ENCODE measurements at regions not wholly inside any gene's neighbourhood (a gene's known extent, or its start where the extent isn't known, plus 50 kb on each side); places are given as distances from the start of the nearest gene placed in this dataset.

DNA sequence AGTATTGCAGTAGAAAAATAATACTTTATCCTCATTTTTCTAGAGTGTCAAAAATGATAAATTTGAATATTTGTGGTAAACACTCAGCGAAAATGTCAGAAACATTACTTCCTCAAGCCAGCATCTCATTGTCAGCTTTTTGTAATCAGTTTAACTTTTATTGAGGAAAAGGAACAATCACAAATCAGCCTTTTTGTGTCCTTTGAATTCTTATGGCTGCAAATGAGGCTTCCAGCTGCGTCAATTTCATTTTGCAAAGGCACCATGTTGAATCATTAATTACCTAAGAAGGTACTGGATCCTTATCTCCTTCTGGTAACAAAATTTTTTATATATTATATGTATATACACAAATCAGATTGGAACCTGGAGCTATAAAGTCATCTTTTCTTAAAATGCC is 442.6 kb upstream of the CPEB2 start:
- Histone ChIP-seq H3K9me3 (ENCODE audit: control insufficient read depth in 4 of 4, low read length in 3 of 4) (peaks cover 0 to 1% (median 0%) of the 10 kb centered on the region in 4 donors), H3K4me1 (ENCODE audit: control insufficient read depth in 4 of 4, insufficient read depth in 4 of 4, low read length in 3 of 4) (no peaks in the 10 kb centered on the region), H3K9ac (ENCODE audit: low read depth in 1 of 2, low read length in 2 of 2) (no peak overlapping the region), H3K4me3 (ENCODE audit: low read depth in 1 of 3, low read length in 3 of 3) (no peak overlapping the region), H3K36me3 (ENCODE audit: control insufficient read depth in 4 of 4, insufficient read depth in 3 of 4, low read depth in 1 of 4, low read length in 3 of 4) (no peaks in the 10 kb centered on the region), H3K27me3 (ENCODE audit: control insufficient read depth in 4 of 4, insufficient read depth in 4 of 4, low read length in 3 of 4) (peaks cover 0 to 3% (median 0%) of the 10 kb centered on the region in 4 donors), H3K27ac (ENCODE audit: low read depth in 1 of 2, low read length in 2 of 2) (no peak overlapping the region)
- no peak for DNase-seq (ENCODE audit: low spot score)
- 81% methylated on average over 2 of the region's 2 CpGs for WGBS
- TF ChIP-seq YY1 (IDR thresholded peaks at IDR 0.05), result no peak
- no peak for TF ChIP-seq NR2F2 (IDR thresholded peaks at IDR 0.05)
- TF ChIP-seq, protein P1, sequence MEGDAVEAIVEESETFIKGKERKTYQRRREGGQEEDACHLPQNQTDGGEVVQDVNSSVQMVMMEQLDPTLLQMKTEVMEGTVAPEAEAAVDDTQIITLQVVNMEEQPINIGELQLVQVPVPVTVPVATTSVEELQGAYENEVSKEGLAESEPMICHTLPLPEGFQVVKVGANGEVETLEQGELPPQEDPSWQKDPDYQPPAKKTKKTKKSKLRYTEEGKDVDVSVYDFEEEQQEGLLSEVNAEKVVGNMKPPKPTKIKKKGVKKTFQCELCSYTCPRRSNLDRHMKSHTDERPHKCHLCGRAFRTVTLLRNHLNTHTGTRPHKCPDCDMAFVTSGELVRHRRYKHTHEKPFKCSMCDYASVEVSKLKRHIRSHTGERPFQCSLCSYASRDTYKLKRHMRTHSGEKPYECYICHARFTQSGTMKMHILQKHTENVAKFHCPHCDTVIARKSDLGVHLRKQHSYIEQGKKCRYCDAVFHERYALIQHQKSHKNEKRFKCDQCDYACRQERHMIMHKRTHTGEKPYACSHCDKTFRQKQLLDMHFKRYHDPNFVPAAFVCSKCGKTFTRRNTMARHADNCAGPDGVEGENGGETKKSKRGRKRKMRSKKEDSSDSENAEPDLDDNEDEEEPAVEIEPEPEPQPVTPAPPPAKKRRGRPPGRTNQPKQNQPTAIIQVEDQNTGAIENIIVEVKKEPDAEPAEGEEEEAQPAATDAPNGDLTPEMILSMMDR (IDR thresholded peaks at IDR 0.05; ENCODE audit: low read depth, low read length, missing input control), result no peak
- no peak for TF ChIP-seq SP1 (IDR thresholded peaks at IDR 0.05)
- TF ChIP-seq FOXA1 (IDR thresholded peaks at IDR 0.05), result no peak
- TF ChIP-seq HNF4A (conservative IDR thresholded peaks at IDR 0.05), result no peak
- TF ChIP-seq FOXA2 (IDR thresholded peaks at IDR 0.05), result no peak
- no peak for TF ChIP-seq EGR1 (IDR thresholded peaks at IDR 0.05; ENCODE audit: low read depth in 2 of 2)
- TF ChIP-seq JUND (IDR thresholded peaks at IDR 0.05), result no peak
- TF ChIP-seq TAF1 (conservative IDR thresholded peaks at IDR 0.05), result no peak
- TF ChIP-seq, protein P2, sequence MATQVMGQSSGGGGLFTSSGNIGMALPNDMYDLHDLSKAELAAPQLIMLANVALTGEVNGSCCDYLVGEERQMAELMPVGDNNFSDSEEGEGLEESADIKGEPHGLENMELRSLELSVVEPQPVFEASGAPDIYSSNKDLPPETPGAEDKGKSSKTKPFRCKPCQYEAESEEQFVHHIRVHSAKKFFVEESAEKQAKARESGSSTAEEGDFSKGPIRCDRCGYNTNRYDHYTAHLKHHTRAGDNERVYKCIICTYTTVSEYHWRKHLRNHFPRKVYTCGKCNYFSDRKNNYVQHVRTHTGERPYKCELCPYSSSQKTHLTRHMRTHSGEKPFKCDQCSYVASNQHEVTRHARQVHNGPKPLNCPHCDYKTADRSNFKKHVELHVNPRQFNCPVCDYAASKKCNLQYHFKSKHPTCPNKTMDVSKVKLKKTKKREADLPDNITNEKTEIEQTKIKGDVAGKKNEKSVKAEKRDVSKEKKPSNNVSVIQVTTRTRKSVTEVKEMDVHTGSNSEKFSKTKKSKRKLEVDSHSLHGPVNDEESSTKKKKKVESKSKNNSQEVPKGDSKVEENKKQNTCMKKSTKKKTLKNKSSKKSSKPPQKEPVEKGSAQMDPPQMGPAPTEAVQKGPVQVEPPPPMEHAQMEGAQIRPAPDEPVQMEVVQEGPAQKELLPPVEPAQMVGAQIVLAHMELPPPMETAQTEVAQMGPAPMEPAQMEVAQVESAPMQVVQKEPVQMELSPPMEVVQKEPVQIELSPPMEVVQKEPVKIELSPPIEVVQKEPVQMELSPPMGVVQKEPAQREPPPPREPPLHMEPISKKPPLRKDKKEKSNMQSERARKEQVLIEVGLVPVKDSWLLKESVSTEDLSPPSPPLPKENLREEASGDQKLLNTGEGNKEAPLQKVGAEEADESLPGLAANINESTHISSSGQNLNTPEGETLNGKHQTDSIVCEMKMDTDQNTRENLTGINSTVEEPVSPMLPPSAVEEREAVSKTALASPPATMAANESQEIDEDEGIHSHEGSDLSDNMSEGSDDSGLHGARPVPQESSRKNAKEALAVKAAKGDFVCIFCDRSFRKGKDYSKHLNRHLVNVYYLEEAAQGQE (IDR thresholded peaks at IDR 0.05), result no peak
- TF ChIP-seq, protein P3, sequence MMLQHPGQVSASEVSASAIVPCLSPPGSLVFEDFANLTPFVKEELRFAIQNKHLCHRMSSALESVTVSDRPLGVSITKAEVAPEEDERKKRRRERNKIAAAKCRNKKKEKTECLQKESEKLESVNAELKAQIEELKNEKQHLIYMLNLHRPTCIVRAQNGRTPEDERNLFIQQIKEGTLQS (IDR thresholded peaks at IDR 0.05), result no peak
- TF ChIP-seq HNF4G (IDR thresholded peaks at IDR 0.05), result no peak
- TF ChIP-seq RXRA (IDR thresholded peaks at IDR 0.05), result no peak
- TF ChIP-seq, protein P4, sequence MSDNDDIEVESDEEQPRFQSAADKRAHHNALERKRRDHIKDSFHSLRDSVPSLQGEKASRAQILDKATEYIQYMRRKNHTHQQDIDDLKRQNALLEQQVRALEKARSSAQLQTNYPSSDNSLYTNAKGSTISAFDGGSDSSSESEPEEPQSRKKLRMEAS (IDR thresholded peaks at IDR 0.05), result no peak
- TF ChIP-seq RAD21 (IDR thresholded peaks at IDR 0.05), result no peak
- TF ChIP-seq GABPA (IDR thresholded peaks at IDR 0.05 in 1 of 2, conservative IDR thresholded peaks at IDR 0.05 in 1 of 2), result no peak
- TF ChIP-seq, protein P5, sequence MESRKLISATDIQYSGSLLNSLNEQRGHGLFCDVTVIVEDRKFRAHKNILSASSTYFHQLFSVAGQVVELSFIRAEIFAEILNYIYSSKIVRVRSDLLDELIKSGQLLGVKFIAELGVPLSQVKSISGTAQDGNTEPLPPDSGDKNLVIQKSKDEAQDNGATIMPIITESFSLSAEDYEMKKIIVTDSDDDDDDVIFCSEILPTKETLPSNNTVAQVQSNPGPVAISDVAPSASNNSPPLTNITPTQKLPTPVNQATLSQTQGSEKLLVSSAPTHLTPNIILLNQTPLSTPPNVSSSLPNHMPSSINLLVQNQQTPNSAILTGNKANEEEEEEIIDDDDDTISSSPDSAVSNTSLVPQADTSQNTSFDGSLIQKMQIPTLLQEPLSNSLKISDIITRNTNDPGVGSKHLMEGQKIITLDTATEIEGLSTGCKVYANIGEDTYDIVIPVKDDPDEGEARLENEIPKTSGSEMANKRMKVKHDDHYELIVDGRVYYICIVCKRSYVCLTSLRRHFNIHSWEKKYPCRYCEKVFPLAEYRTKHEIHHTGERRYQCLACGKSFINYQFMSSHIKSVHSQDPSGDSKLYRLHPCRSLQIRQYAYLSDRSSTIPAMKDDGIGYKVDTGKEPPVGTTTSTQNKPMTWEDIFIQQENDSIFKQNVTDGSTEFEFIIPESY (IDR thresholded peaks at IDR 0.05), result no peak

All from liver (tissue), 8 donors.